Vagina (tissue), 2 donors: ENCODE measurements at regions not wholly inside any gene's neighbourhood (a gene's known extent, or its start where the extent isn't known, plus 50 kb on each side); places are given as distances from the start of the nearest gene placed in this dataset.

Experiments
- POLR2A ChIP-seq, 2 donors: fragments of 450-650 bp; IDR thresholded peaks; one replicate each; pipeline ENCODE4 v1.6.1; 2017; ENCODE audit warnings: antibody characterized with exemption in 2 of 2, mild to moderate bottlenecking in 2 of 2, moderate library complexity in 2 of 2
- POLR2AphosphoS5 ChIP-seq, 2 donors: sonication (generic); formaldehyde crosslinking; IDR thresholded peaks; one replicate each; pipeline ENCODE4 v1.9.0; 2017; ENCODE audit warnings: antibody characterized with exemption in 2 of 2, mild to moderate bottlenecking in 2 of 2, low read depth in 1 of 2; ENCODE audit not compliant: insufficient read depth in 1 of 2
- TF ChIP-seq, protein P1 (sequence below), 3 experiments: fragments of 450-650 bp in 2 of 3; fragments of 200-600 bp in 1 of 3; sonication (generic) in 1 of 3; IDR thresholded peaks; one replicate each; pipeline ENCODE4 v1.5.1; 2017 to 2019; ENCODE audit warnings: antibody characterized with exemption in 3 of 3, mild to moderate bottlenecking in 2 of 3, moderate library complexity in 2 of 3

DNA sequence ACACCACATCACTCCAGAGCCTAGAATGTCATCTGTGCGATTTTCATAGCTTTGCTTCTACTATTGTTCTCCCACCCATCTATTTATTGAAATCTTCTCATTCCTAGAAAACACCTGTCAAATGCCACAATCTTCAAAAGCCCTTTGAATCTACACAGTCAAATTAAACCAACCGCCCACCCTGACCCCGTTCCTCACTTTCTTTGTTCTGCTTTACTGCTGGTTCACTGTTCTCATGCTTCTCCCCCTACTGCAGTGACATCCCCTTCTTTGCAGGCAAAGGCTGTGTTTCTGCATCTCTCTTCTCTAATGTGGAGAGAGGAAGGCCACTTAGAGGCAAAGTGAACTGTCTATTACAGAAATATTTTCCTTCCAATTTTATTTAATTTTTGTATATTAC is 152.4 kb upstream of the NEBL start:
- TF ChIP-seq, protein P1, sequence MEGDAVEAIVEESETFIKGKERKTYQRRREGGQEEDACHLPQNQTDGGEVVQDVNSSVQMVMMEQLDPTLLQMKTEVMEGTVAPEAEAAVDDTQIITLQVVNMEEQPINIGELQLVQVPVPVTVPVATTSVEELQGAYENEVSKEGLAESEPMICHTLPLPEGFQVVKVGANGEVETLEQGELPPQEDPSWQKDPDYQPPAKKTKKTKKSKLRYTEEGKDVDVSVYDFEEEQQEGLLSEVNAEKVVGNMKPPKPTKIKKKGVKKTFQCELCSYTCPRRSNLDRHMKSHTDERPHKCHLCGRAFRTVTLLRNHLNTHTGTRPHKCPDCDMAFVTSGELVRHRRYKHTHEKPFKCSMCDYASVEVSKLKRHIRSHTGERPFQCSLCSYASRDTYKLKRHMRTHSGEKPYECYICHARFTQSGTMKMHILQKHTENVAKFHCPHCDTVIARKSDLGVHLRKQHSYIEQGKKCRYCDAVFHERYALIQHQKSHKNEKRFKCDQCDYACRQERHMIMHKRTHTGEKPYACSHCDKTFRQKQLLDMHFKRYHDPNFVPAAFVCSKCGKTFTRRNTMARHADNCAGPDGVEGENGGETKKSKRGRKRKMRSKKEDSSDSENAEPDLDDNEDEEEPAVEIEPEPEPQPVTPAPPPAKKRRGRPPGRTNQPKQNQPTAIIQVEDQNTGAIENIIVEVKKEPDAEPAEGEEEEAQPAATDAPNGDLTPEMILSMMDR (IDR thresholded peaks at IDR 0.05): no peak
- TF ChIP-seq POLR2A (IDR thresholded peaks at IDR 0.05): no peak
- no peak for TF ChIP-seq POLR2AphosphoS5 (IDR thresholded peaks at IDR 0.05; ENCODE audit: insufficient read depth in 1 of 2, low read depth in 1 of 2)
